ENCODE measurements at regions not wholly inside any gene's neighbourhood (a gene's known extent, or its start where the extent isn't known, plus 50 kb on each side); places are given as distances from the start of the nearest gene placed in this dataset.
"Not testable (repeated sequence)": the region's sequence is repeated elsewhere in the genome, so short reads cannot be mapped to it uniquely, and the experiment has no call there.

GRCh38 chrX:110965409-110966090, 130.4 kb upstream of the PAK3 start:
- no peak for DNase-seq (ENCODE audit: low read depth in 2 of 3, low spot score in 2 of 3)

- DNase-seq (ENCODE audit: low read depth in 2 of 3, low spot score in 2 of 3): no peak
These were observed 131.2 kb upstream of the PAK3 start for GRCh38 chrX:110964786-110965185.

- DNase-seq (ENCODE audit: low read depth in 2 of 3, low spot score in 2 of 3): no peak
These were observed 133.5 kb upstream of the PAK3 start for GRCh38 chrX:110962451-110962850.

GRCh38 chrX:110955706-110956105, 140.3 kb upstream of the PAK3 start:
- DNase-seq (ENCODE audit: low read depth in 2 of 3, low spot score in 2 of 3): no peak

GRCh38 chrX:110954428-110955100, 141.4 kb upstream of the PAK3 start:
- no peak for DNase-seq (ENCODE audit: low read depth in 2 of 3, low spot score in 2 of 3)

GRCh38 chrX:110951472-110952269, 144.3 kb upstream of the PAK3 start:
- no peak for DNase-seq (ENCODE audit: low read depth in 2 of 3, low spot score in 2 of 3)

GRCh38 chrX:110944751-110945675, 149.4 kb upstream of the CHRDL1 start:
- DNase-seq (ENCODE audit: low read depth in 2 of 3, low spot score in 2 of 3): no peak

GRCh38 chrX:110944311-110944750, 148.7 kb upstream of the CHRDL1 start:
- DNase-seq (ENCODE audit: low read depth in 2 of 3, low spot score in 2 of 3): no peak

- DNase-seq (ENCODE audit: low read depth in 2 of 3, low spot score in 2 of 3): no peak
These were observed 146.3 kb upstream of the CHRDL1 start for GRCh38 chrX:110941906-110942305.

GRCh38 chrX:110938977-110939732, 143.5 kb upstream of the CHRDL1 start:
- DNase-seq (ENCODE audit: low read depth in 2 of 3, low spot score in 2 of 3): no peak

GRCh38 chrX:110924871-110925270, 129.3 kb upstream of the CHRDL1 start:
- DNase-seq (ENCODE audit: low read depth in 2 of 3, low spot score in 2 of 3): no peak

GRCh38 chrX:110920991-110921390, 125.4 kb upstream of the CHRDL1 start:
- no peak for DNase-seq (ENCODE audit: low read depth in 2 of 3, low spot score in 2 of 3)

- no peak for DNase-seq (ENCODE audit: low read depth in 2 of 3, low spot score in 2 of 3)
These were observed 120.0 kb upstream of the CHRDL1 start for GRCh38 chrX:110915570-110915969.

GRCh38 chrX:110915111-110915510, 119.5 kb upstream of the CHRDL1 start:
- DNase-seq (ENCODE audit: low read depth in 2 of 3, low spot score in 2 of 3): no peak

- no peak for DNase-seq (ENCODE audit: low read depth in 2 of 3, low spot score in 2 of 3)
These were observed 118.7 kb upstream of the CHRDL1 start for GRCh38 chrX:110914281-110914680.

GRCh38 chrX:110904747-110905146, 109.1 kb upstream of the CHRDL1 start:
- not testable (repeated sequence) for DNase-seq (ENCODE audit: low read depth in 2 of 3, low spot score in 2 of 3)

GRCh38 chrX:110881971-110882370, 86.4 kb upstream of the CHRDL1 start:
- no peak for DNase-seq (ENCODE audit: low read depth in 2 of 3, low spot score in 2 of 3)

GRCh38 chrX:110877326-110877725, 81.7 kb upstream of the CHRDL1 start:
- DNase-seq (ENCODE audit: low read depth in 2 of 3, low spot score in 2 of 3): no peak

GRCh38 chrX:110871839-110872238, 76.2 kb upstream of the CHRDL1 start:
- DNase-seq (ENCODE audit: low read depth in 2 of 3, low spot score in 2 of 3): no peak

GRCh38 chrX:110866421-110866820, 70.8 kb upstream of the CHRDL1 start:
- DNase-seq (ENCODE audit: low read depth in 2 of 3, low spot score in 2 of 3): no peak

All from hematopoietic multipotent progenitor cell (in vitro differentiated cells).